ENCODE measurements at regions not wholly inside any gene's neighbourhood (a gene's known extent, or its start where the extent isn't known, plus 50 kb on each side); places are given as distances from the start of the nearest gene placed in this dataset.

GRCh38 chr13:94864474-94864873, 152.1 kb upstream of the SOX21 start:
- DNase-seq (ENCODE audit: low spot score), result no peak
- no peaks in the 10 kb centered on the region for H3K36me3 ChIP-seq (ENCODE audit: low read depth)
- no peak for ATAC-seq (ENCODE audit: low read depth)
- H3K4me3 ChIP-seq (ENCODE audit: severe bottlenecking), result no peak overlapping the region
- H3K27ac ChIP-seq (ENCODE audit: poor library complexity, severe bottlenecking), result no peak overlapping the region
- TF ChIP-seq CTCF (IDR thresholded peaks at IDR 0.05; ENCODE audit: poor library complexity, severe bottlenecking), result no peak
- no peaks in the 10 kb centered on the region for H3K4me1 ChIP-seq (ENCODE audit: insufficient read depth, poor library complexity, severe bottlenecking)
- no peaks in the 10 kb centered on the region for H3K9me3 ChIP-seq (ENCODE audit: severe bottlenecking)
- no peaks in the 10 kb centered on the region for H3K27me3 ChIP-seq (ENCODE audit: insufficient read depth, poor library complexity, severe bottlenecking)

GRCh38 chr13:94860981-94861407, 148.6 kb upstream of the SOX21 start:
- Histone ChIP-seq H3K4me3 (ENCODE audit: severe bottlenecking) (no peak overlapping the region), H3K27me3 (ENCODE audit: insufficient read depth, poor library complexity, severe bottlenecking) (no peaks in the 10 kb centered on the region), H3K36me3 (ENCODE audit: low read depth) (no peaks in the 10 kb centered on the region), H3K27ac (ENCODE audit: poor library complexity, severe bottlenecking) (no peak overlapping the region), H3K4me1 (ENCODE audit: insufficient read depth, poor library complexity, severe bottlenecking) (no peaks in the 10 kb centered on the region), H3K9me3 (ENCODE audit: severe bottlenecking) (no peaks in the 10 kb centered on the region)
- no peak for DNase-seq (ENCODE audit: low spot score)
- ATAC-seq (ENCODE audit: low read depth), result no peak; the same call in 2 of the 3 replicates
- no peak for TF ChIP-seq CTCF (IDR thresholded peaks at IDR 0.05; ENCODE audit: poor library complexity, severe bottlenecking)

- DNase-seq (ENCODE audit: low spot score) (no peak), ATAC-seq (ENCODE audit: low read depth) (no peak)
- H3K27ac ChIP-seq (ENCODE audit: poor library complexity, severe bottlenecking), result no peak overlapping the region
- no peaks in the 10 kb centered on the region for H3K27me3 ChIP-seq (ENCODE audit: insufficient read depth, poor library complexity, severe bottlenecking)
- H3K4me1 ChIP-seq (ENCODE audit: insufficient read depth, poor library complexity, severe bottlenecking), result no peaks in the 10 kb centered on the region
- TF ChIP-seq CTCF (IDR thresholded peaks at IDR 0.05; ENCODE audit: poor library complexity, severe bottlenecking), result no peak
- no peaks in the 10 kb centered on the region for H3K36me3 ChIP-seq (ENCODE audit: low read depth)
- H3K9me3 ChIP-seq (ENCODE audit: severe bottlenecking), result no peaks in the 10 kb centered on the region
- H3K4me3 ChIP-seq (ENCODE audit: severe bottlenecking), result no peak overlapping the region
These were observed 147.5 kb upstream of the SOX21 start for GRCh38 chr13:94859811-94860210.

- H3K27me3 ChIP-seq (ENCODE audit: insufficient read depth, poor library complexity, severe bottlenecking), result no peaks in the 10 kb centered on the region
- no peak for TF ChIP-seq CTCF (IDR thresholded peaks at IDR 0.05; ENCODE audit: poor library complexity, severe bottlenecking)
- ATAC-seq (ENCODE audit: low read depth), result no peak
- H3K27ac ChIP-seq (ENCODE audit: poor library complexity, severe bottlenecking), result no peak overlapping the region
- H3K9me3 ChIP-seq (ENCODE audit: severe bottlenecking), result no peaks in the 10 kb centered on the region
- H3K4me1 ChIP-seq (ENCODE audit: insufficient read depth, poor library complexity, severe bottlenecking), result no peaks in the 10 kb centered on the region
- H3K36me3 ChIP-seq (ENCODE audit: low read depth), result no peaks in the 10 kb centered on the region
- no peak for DNase-seq (ENCODE audit: low spot score)
- H3K4me3 ChIP-seq (ENCODE audit: severe bottlenecking), result no peak overlapping the region
These were observed 146.9 kb upstream of the SOX21 start for GRCh38 chr13:94859278-94859691.

- Histone ChIP-seq H3K27me3 (ENCODE audit: insufficient read depth, poor library complexity, severe bottlenecking) (no peaks in the 10 kb centered on the region), H3K36me3 (ENCODE audit: low read depth) (no peaks in the 10 kb centered on the region), H3K27ac (ENCODE audit: poor library complexity, severe bottlenecking) (no peak overlapping the region), H3K4me3 (ENCODE audit: severe bottlenecking) (no peak overlapping the region), H3K9me3 (ENCODE audit: severe bottlenecking) (no peaks in the 10 kb centered on the region), H3K4me1 (ENCODE audit: insufficient read depth, poor library complexity, severe bottlenecking) (no peaks in the 10 kb centered on the region)
- TF ChIP-seq CTCF (IDR thresholded peaks at IDR 0.05; ENCODE audit: poor library complexity, severe bottlenecking), result no peak
- DNase-seq (ENCODE audit: low spot score) (no peak), ATAC-seq (ENCODE audit: low read depth) (no peak)
These were observed 146.5 kb upstream of the SOX21 start for GRCh38 chr13:94858856-94859255.
